ENCODE measurements at regions not wholly inside any gene's neighbourhood (a gene's known extent, or its start where the extent isn't known, plus 50 kb on each side); places are given as distances from the start of the nearest gene placed in this dataset.

- no peak overlapping the region for H3K27ac ChIP-seq
- TF ChIP-seq ZFX (IDR thresholded peaks at IDR 0.05), result no peak
- TF ChIP-seq CTCF (conservative IDR thresholded peaks at IDR 0.05), result no peak
Measured at GRCh38 chr10:125494651-125495239, 188.2 kb downstream of the TEX36 start.

GRCh38 chr10:125491381-125491780, 191.6 kb downstream of the TEX36 start:
- no peak overlapping the region for H3K27ac ChIP-seq
- TF ChIP-seq CTCF (conservative IDR thresholded peaks at IDR 0.05) (no peak), ZFX (IDR thresholded peaks at IDR 0.05) (no peak)

- no peak overlapping the region for H3K27ac ChIP-seq
- TF ChIP-seq ZFX (IDR thresholded peaks at IDR 0.05) (no peak), CTCF (conservative IDR thresholded peaks at IDR 0.05) (no peak)
Measured at GRCh38 chr10:125489731-125490130, 193.2 kb downstream of the TEX36 start.

GRCh38 chr10:125485665-125486064, 197.3 kb downstream of the TEX36 start:
- H3K27ac ChIP-seq, result no peak overlapping the region
- TF ChIP-seq ZFX (IDR thresholded peaks at IDR 0.05) (no peak), CTCF (conservative IDR thresholded peaks at IDR 0.05) (no peak)

GRCh38 chr10:125484035-125484732, 198.8 kb downstream of the TEX36 start:
- no peak for TF ChIP-seq CTCF (conservative IDR thresholded peaks at IDR 0.05)
- TF ChIP-seq ZFX (IDR thresholded peaks at IDR 0.05), result no peak

GRCh38 chr10:125482637-125483036, 200.3 kb downstream of the TEX36 start:
- TF ChIP-seq ZFX (IDR thresholded peaks at IDR 0.05), result no peak
- TF ChIP-seq CTCF (conservative IDR thresholded peaks at IDR 0.05), result no peak
- H3K27ac ChIP-seq, result no peak overlapping the region

More at GRCh38 chr10:125484035-125484732, 198.8 kb downstream of the TEX36 start:
- H3K27ac ChIP-seq, result no peak overlapping the region

GRCh38 chr10:125482108-125482507, 200.9 kb downstream of the TEX36 start:
- no peak for TF ChIP-seq CTCF (conservative IDR thresholded peaks at IDR 0.05)
- no peak for TF ChIP-seq ZFX (IDR thresholded peaks at IDR 0.05)
- H3K27ac ChIP-seq, result no peak overlapping the region
